GM12892 (cell line): ENCODE measurements at regions not wholly inside any gene's neighbourhood (a gene's known extent, or its start where the extent isn't known, plus 50 kb on each side); places are given as distances from the start of the nearest gene placed in this dataset.

Source experiments
- POLR2A ChIP-seq: IDR thresholded peaks from 2 replicates; pipeline ENCODE4 v1.6.1; 2011; ENCODE audit warnings: low read depth, low read length, control low read depth
- POLR2AphosphoS5 ChIP-seq: IDR thresholded peaks from 2 replicates; pipeline ENCODE4 v1.6.1; 2011; ENCODE audit warnings: low read depth, low read length, control low read depth
- TAF1 ChIP-seq: IDR thresholded peaks from 2 replicates; pipeline ENCODE4 v1.6.1; 2011; ENCODE audit warnings: low read depth, mild to moderate bottlenecking, control low read depth, low read length, borderline replicate concordance

DNA sequence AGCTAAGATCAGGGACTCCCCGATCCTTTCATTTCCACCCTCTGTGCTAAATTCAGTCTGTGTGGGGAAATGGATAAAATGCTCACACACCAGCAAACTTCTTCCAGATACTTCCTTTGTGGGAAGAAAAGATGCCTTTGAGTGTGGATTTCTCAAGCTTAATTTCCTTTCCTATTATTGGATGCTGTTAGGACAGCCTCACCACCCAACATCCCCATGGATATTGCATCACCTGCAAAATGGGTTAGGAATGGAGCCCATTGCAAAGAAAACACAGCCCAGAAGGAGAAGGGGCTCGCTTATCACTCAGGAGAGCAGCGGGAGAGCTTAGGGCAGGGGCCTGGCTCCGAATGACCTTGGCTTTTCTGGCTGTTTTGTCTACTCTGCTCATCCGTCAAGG is 272.2 kb downstream of the CDC5L start:
- TF ChIP-seq POLR2AphosphoS5 (no peak), TAF1 (no peak), POLR2A (no peak)
